K562 (cell line): ENCODE measurements at regions not wholly inside any gene's neighbourhood (a gene's known extent, or its start where the extent isn't known, plus 50 kb on each side); places are given as distances from the start of the nearest gene placed in this dataset.

Experiments used
- ATAC-seq: fragments of 200-7000 bp; cut with Tn5 transposase; 3 replicates; pipeline ENCODE4 v1.9.1; 2020; ENCODE audit warnings: moderate library complexity
- BruUV-seq: library from RNA; stranded (reverse); fragments of 400-500 nt; replicated peaks from 2 replicates; lab custom pipeline; 2021; lab: Mats Ljungman, UMichigan
- CTCF ChIA-PET: fragments of 300-600 bp; formaldehyde crosslinking; extraction: SDS; loops from one replicate; lab custom pipeline; 2021; ENCODE audit warnings: low intra/inter-chr PET ratio; lab: Yijun Ruan, JAX
- POLR2A ChIA-PET: fragments of 300-600, 350-650 bp; sonication (Branson Sonifier 250); formaldehyde crosslinking; extraction: SDS; loops from one replicate; lab custom pipeline; 2021; ENCODE audit warnings: antibody characterized with exemption, inconsistent platforms; lab: Yijun Ruan, JAX
- DNase-seq, 4 experiments: peaks; one replicate each; pipeline versions ENCODE4 v3.0.0 to v3.0.0-alpha.2; 2011 to 2018; ENCODE audit warnings: low spot score in 3 of 4, mixed read lengths in 3 of 4; ENCODE audit errors: extremely low read depth in 1 of 4
- FAIRE-seq: peaks from 2 replicates; lab custom pipeline; 2011; peaks lifted over from hg19 to GRCh38; lab: Jason Lieb, UNC
- H2AFZ ChIP-seq: 2 replicates; pipeline ENCODE4 v1.6.0; 2011; ENCODE audit warnings: low read depth, low read length, control low read depth, inconsistent platforms
- H3K27ac ChIP-seq: fragments of 200-600 bp; 3 replicates; pipeline ENCODE4 v1.8.0; 2011; ENCODE audit warnings: low read depth, mild to moderate bottlenecking, control low read depth, inconsistent platforms, low read length, moderate library complexity, mixed read lengths; ENCODE audit errors: extremely low read depth
- H3K27me3 ChIP-seq, 2 experiments: fragments of 300-600 bp in 1 of 2; 2 replicates in 1 of 2; 3 replicates in 1 of 2; pipeline versions ENCODE4 v1.6.0 to v1.8.0; 2011; ENCODE audit warnings: inconsistent platforms in 2 of 2, low read length in 2 of 2, mild to moderate bottlenecking in 1 of 2, mixed read lengths in 1 of 2, moderate library complexity in 1 of 2; ENCODE audit not compliant: control insufficient read depth in 2 of 2, insufficient read depth in 2 of 2
- H3K36me3 ChIP-seq: fragments of 300-600 bp; 3 replicates; pipeline ENCODE4 v1.8.0; 2011; ENCODE audit warnings: mild to moderate bottlenecking, low read length, inconsistent platforms; ENCODE audit not compliant: control insufficient read depth, insufficient read depth
- H3K4me1 ChIP-seq, 2 experiments: fragments of 200-600 bp in 1 of 2; replicated peaks in 1 of 2; 2 replicates in 1 of 2; 3 replicates in 1 of 2; pipeline versions ENCODE4 v1.5.1 to v1.8.0; 2011; ENCODE audit warnings: inconsistent platforms in 2 of 2, low read length in 2 of 2, mild to moderate bottlenecking in 1 of 2, mixed read lengths in 1 of 2, moderate library complexity in 1 of 2; ENCODE audit not compliant: control insufficient read depth in 2 of 2, insufficient read depth in 2 of 2
- H3K4me2 ChIP-seq: 2 replicates; pipeline ENCODE4 v1.6.1; 2011; ENCODE audit warnings: low read length, control low read depth, inconsistent platforms, mixed read lengths; ENCODE audit not compliant: insufficient read depth
- H3K4me3 ChIP-seq: fragments of 200-600 bp; sonication (generic), shearing (Covaris generic); 2 replicates; pipeline ENCODE4 v1.5.1; 2016; ENCODE audit warnings: control low read depth, inconsistent platforms
- H3K79me2 ChIP-seq: fragments of 200-600 bp; 3 replicates; pipeline ENCODE4 v1.8.0; 2011; ENCODE audit warnings: low read length, inconsistent platforms; ENCODE audit not compliant: control insufficient read depth, insufficient read depth
- H3K9ac ChIP-seq, 2 experiments: 2 replicates each; pipeline versions ENCODE4 v1.6.0 to v1.6.1; 2011; ENCODE audit warnings: low read depth in 2 of 2, low read length in 2 of 2, control low read depth in 1 of 2, inconsistent platforms in 1 of 2, mild to moderate bottlenecking in 1 of 2, mixed read lengths in 1 of 2; ENCODE audit not compliant: insufficient read depth in 1 of 2
- H3K9me1 ChIP-seq: one replicate; pipeline ENCODE4 v1.6.0; 2011; ENCODE audit warnings: inconsistent platforms, mild to moderate bottlenecking, low read length, moderate library complexity; ENCODE audit not compliant: control insufficient read depth, insufficient read depth
- H3K9me3 ChIP-seq: replicated peaks from 2 replicates; pipeline ENCODE4 v1.5.1; 2011; ENCODE audit warnings: low read depth, low read length, inconsistent platforms; ENCODE audit not compliant: control insufficient read depth, insufficient read depth
- H4K20me1 ChIP-seq: replicated peaks from 2 replicates; pipeline ENCODE4 v1.6.1; 2011; ENCODE audit warnings: low read length, inconsistent platforms, mixed read lengths; ENCODE audit not compliant: control insufficient read depth, insufficient read depth
- NUFIP1 ChIP-seq: fragments of 450-650 bp; IDR thresholded peaks from 2 replicates; pipeline ENCODE4 v1.6.1; 2018; ENCODE audit not compliant: partially characterized antibody
- RBM34 ChIP-seq: fragments of 200-400 bp; formaldehyde crosslinking; IDR thresholded peaks from 2 replicates; pipeline ENCODE4 v1.6.1; 2018; ENCODE audit warnings: low read length, borderline replicate concordance; ENCODE audit not compliant: insufficient read depth
- ZBED1 ChIP-seq: IDR thresholded peaks from 2 replicates; pipeline ENCODE4 v1.6.1; 2014
- ZNF239 ChIP-seq: fragments of 250-450 bp; sonication (Bioruptor Pico); IDR thresholded peaks from 2 replicates; pipeline ENCODE4 v1.4.0; 2020; ENCODE audit warnings: mild to moderate bottlenecking
- ZNF408 ChIP-seq: fragments of 250-450 bp; sonication (Bioruptor Pico); IDR thresholded peaks from 2 replicates; pipeline ENCODE4 v1.4.0; 2020; ENCODE audit warnings: low read depth, mild to moderate bottlenecking, moderate library complexity
- WGBS: fragments of 100-300 bp; shearing (Covaris generic); methylation state at CpG from one replicate; pipeline ENCODE4 v1.1.6; 2016; ENCODE audit warnings: low coverage, mixed read lengths; ENCODE audit not compliant: insufficient coverage; ENCODE audit errors: missing lambda C conversion rate; 5-methylcytosine and 5-hydroxymethylcytosine counted together
- in situ Hi-C: fragments of 300-500 bp; cut with MboI; formaldehyde crosslinking; loops from 4 replicates; pipeline ENCODE4 v1.15.0; 2018; ENCODE audit warnings: inconsistent platforms, mixed read lengths
- intact Hi-C: fragments of 100-400 bp; cut with micrococcal nuclease; formaldehyde crosslinking; loops from 2 replicates; pipeline ENCODE4 v1.14.2; 2022
- TF ChIP-seq, protein P1 (sequence below): fragments of 450-650 bp; formaldehyde crosslinking; IDR thresholded peaks from 2 replicates; pipeline ENCODE4 v1.4.0; 2020; ENCODE audit warnings: mild to moderate bottlenecking, mixed read lengths
- TF ChIP-seq, protein P2 (sequence below): fragments of 250-450 bp; sonication (Bioruptor Pico); IDR thresholded peaks from 2 replicates; pipeline ENCODE4 v1.8.0; 2021; ENCODE audit warnings: borderline replicate concordance, mild to moderate bottlenecking, moderate library complexity; ENCODE audit not compliant: poor library complexity, severe bottlenecking

DNA sequence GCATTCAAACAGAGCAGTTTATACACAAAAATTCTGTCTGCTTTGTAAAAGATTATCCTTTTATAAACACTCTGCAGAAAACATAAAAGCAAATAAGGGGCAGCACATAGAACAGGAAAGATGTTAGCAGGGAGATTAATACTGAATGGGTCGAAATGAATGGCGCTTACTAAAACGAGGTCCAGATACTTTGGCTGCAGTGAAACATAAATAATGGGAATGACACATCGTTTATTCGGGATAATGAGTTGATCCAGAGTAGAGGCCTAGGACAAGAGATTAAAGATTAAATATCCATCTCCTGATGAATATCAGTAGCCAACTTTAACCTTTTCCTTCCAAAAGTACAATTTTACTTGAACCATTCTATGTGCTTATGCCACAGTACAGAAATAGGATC lies 54.4 kb upstream of the PROX1 start:
- CTCF ChIA-PET, result no interaction called here
- no peaks in the 10 kb centered on the region for H3K4me1 ChIP-seq
- TF ChIP-seq ZNF408 (CRISPR knock-in tag), result no peak
- TF ChIP-seq, protein P1, sequence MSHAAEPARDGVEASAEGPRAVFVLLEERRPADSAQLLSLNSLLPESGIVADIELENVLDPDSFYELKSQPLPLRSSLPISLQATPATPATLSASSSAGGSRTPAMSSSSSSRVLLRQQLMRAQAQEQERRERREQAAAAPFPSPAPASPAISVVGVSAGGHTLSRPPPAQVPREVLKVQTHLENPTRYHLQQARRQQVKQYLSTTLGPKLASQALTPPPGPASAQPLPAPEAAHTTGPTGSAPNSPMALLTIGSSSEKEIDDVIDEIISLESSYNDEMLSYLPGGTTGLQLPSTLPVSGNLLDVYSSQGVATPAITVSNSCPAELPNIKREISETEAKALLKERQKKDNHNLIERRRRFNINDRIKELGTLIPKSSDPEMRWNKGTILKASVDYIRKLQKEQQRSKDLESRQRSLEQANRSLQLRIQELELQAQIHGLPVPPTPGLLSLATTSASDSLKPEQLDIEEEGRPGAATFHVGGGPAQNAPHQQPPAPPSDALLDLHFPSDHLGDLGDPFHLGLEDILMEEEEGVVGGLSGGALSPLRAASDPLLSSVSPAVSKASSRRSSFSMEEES (CRISPR knock-in tag), result no peak
- TF ChIP-seq ZNF239, result no peak
- no peak for TF ChIP-seq RBM34
- no peak for TF ChIP-seq NUFIP1
- TF ChIP-seq ZBED1, result no peak
- TF ChIP-seq, protein P2, sequence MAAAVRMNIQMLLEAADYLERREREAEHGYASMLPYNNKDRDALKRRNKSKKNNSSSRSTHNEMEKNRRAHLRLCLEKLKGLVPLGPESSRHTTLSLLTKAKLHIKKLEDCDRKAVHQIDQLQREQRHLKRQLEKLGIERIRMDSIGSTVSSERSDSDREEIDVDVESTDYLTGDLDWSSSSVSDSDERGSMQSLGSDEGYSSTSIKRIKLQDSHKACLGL (CRISPR knock-in tag), result no peak
- no peak overlapping the region for H3K27ac ChIP-seq
- no peaks in the 10 kb centered on the region for H3K36me3 ChIP-seq
- POLR2A ChIA-PET, result no interaction called here
- no peaks in the 10 kb centered on the region for H3K9me3 ChIP-seq
- H3K4me3 ChIP-seq, result no peak overlapping the region
- no peak overlapping the region for H2AFZ ChIP-seq
- DNase-seq (no peak), ATAC-seq (no peak), FAIRE-seq (no peak)
- peaks cover 4% of the 10 kb centered on the region; the same call in 1 of the 2 replicates for H4K20me1 ChIP-seq
- no TSS peak for BruUV-seq
- intact Hi-C loops (no loop called here), in situ Hi-C loops (no loop called here)
- no peaks in the 10 kb centered on the region for H3K9me1 ChIP-seq
- no peak overlapping the region for H3K9ac ChIP-seq
- WGBS, result 0% methylated on average over 5 of the region's 5 CpGs
- H3K79me2 ChIP-seq, result no peaks in the 10 kb centered on the region
- no peaks in the 10 kb centered on the region; a peak in 1 of 5 replicates for H3K27me3 ChIP-seq
- no peak overlapping the region for H3K4me2 ChIP-seq
